Hepatocyte (in vitro differentiated cells): ENCODE measurements at regions not wholly inside any gene's neighbourhood (a gene's known extent, or its start where the extent isn't known, plus 50 kb on each side); places are given as distances from the start of the nearest gene placed in this dataset.

Experiments
- DNase-seq: peaks from one replicate; pipeline ENCODE4 v3.0.0-alpha.2; 2016; ENCODE audit warnings: low spot score
- H2AFZ ChIP-seq: fragments of 200-600 bp; sonication (generic); 2 replicates; pipeline ENCODE4 v1.6.0; 2016; ENCODE audit warnings: antibody characterized with exemption, mild to moderate bottlenecking
- H3K27ac ChIP-seq: fragments of 200-600 bp; sonication (generic); 2 replicates; pipeline ENCODE4 v1.5.1; 2016; ENCODE audit warnings: mild to moderate bottlenecking
- H3K27me3 ChIP-seq: fragments of 200-600 bp; sonication (generic); 2 replicates; pipeline ENCODE4 v1.6.1; 2016
- H3K36me3 ChIP-seq: fragments of 200-600 bp; sonication (generic); replicated peaks from 2 replicates; pipeline ENCODE4 v1.5.1; 2016; ENCODE audit warnings: low read depth; ENCODE audit not compliant: insufficient read depth
- H3K4me1 ChIP-seq: fragments of 200-600 bp; sonication (generic); 2 replicates; pipeline ENCODE4 v1.5.1; 2016; ENCODE audit warnings: mild to moderate bottlenecking, moderate library complexity; ENCODE audit not compliant: insufficient read depth
- H3K4me2 ChIP-seq: fragments of 200-600 bp; sonication (generic); 2 replicates; pipeline ENCODE4 v1.6.0; 2016
- H3K4me3 ChIP-seq: fragments of 200-600 bp; sonication (generic); 2 replicates; pipeline ENCODE4 v1.5.1; 2016; ENCODE audit warnings: mild to moderate bottlenecking
- H3K79me2 ChIP-seq: fragments of 200-600 bp; sonication (generic); 2 replicates; pipeline ENCODE4 v1.6.0; 2017; ENCODE audit warnings: mild to moderate bottlenecking
- H3K9me2 ChIP-seq: fragments of 200-600 bp; sonication (generic); replicated peaks from 2 replicates; pipeline ENCODE4 v1.6.0; 2017; ENCODE audit warnings: mild to moderate bottlenecking; ENCODE audit not compliant: insufficient read depth
- H3K9me3 ChIP-seq: fragments of 200-600 bp; sonication (generic); 2 replicates; pipeline ENCODE4 v1.5.1; 2016; ENCODE audit warnings: low read depth, mild to moderate bottlenecking
- H4K20me1 ChIP-seq: fragments of 200-600 bp; sonication (generic); 2 replicates; pipeline ENCODE4 v1.6.0; 2016; ENCODE audit warnings: mild to moderate bottlenecking; ENCODE audit not compliant: insufficient read depth, poor library complexity, severe bottlenecking
- EZH2 ChIP-seq: fragments of 200-600 bp; sonication (generic); IDR thresholded peaks from 2 replicates; pipeline ENCODE4 v1.6.1; 2016; ENCODE audit warnings: antibody characterized with exemption, mild to moderate bottlenecking, borderline replicate concordance
- EZH2phosphoT487 ChIP-seq: fragments of 200-600 bp; sonication (generic); IDR thresholded peaks from one replicate; pipeline ENCODE4 v1.6.1; 2018; ENCODE audit warnings: antibody characterized with exemption, mild to moderate bottlenecking, low read depth, moderate library complexity; ENCODE audit not compliant: unreplicated experiment, severe bottlenecking
- WGBS: methylation state at CpG from one replicate; pipeline ENCODE4 v1.1.6; 2016; ENCODE audit warnings: low lambda C conversion rate; ENCODE audit errors: missing lambda C conversion rate; 5-methylcytosine and 5-hydroxymethylcytosine counted together
- TF ChIP-seq, protein P1 (sequence below): fragments of 200-600 bp; sonication (generic); IDR thresholded peaks from 2 replicates; pipeline ENCODE4 v1.5.1; 2016; ENCODE audit warnings: antibody characterized with exemption, mild to moderate bottlenecking; ENCODE audit not compliant: poor library complexity

- H4K20me1 ChIP-seq = no peaks in the 10 kb centered on the region
- H3K4me2 ChIP-seq = no peak overlapping the region
- no peaks in the 10 kb centered on the region for H3K4me1 ChIP-seq
- no peak overlapping the region for H2AFZ ChIP-seq
- H3K9me3 ChIP-seq = no peaks in the 10 kb centered on the region
- H3K27ac ChIP-seq = no peak overlapping the region
- DNase-seq = no peak
- TF ChIP-seq EZH2 = no peak
- TF ChIP-seq, protein P1, sequence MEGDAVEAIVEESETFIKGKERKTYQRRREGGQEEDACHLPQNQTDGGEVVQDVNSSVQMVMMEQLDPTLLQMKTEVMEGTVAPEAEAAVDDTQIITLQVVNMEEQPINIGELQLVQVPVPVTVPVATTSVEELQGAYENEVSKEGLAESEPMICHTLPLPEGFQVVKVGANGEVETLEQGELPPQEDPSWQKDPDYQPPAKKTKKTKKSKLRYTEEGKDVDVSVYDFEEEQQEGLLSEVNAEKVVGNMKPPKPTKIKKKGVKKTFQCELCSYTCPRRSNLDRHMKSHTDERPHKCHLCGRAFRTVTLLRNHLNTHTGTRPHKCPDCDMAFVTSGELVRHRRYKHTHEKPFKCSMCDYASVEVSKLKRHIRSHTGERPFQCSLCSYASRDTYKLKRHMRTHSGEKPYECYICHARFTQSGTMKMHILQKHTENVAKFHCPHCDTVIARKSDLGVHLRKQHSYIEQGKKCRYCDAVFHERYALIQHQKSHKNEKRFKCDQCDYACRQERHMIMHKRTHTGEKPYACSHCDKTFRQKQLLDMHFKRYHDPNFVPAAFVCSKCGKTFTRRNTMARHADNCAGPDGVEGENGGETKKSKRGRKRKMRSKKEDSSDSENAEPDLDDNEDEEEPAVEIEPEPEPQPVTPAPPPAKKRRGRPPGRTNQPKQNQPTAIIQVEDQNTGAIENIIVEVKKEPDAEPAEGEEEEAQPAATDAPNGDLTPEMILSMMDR = no peak
- no peak for TF ChIP-seq EZH2phosphoT487
- H3K79me2 ChIP-seq = no peaks in the 10 kb centered on the region
- H3K9me2 ChIP-seq = no peaks in the 10 kb centered on the region
- H3K4me3 ChIP-seq = no peak overlapping the region
- no peaks in the 10 kb centered on the region for H3K27me3 ChIP-seq
- no peaks in the 10 kb centered on the region for H3K36me3 ChIP-seq
Observed at GRCh38 chr11:23974601-23975000, 522.3 kb upstream of the LUZP2 start.

- Histone ChIP-seq H3K79me2 (no peaks in the 10 kb centered on the region), H3K4me3 (no peak overlapping the region), H3K4me1 (no peaks in the 10 kb centered on the region), H3K27ac (no peak overlapping the region), H3K9me3 (no peaks in the 10 kb centered on the region), H3K4me2 (no peak overlapping the region), H2AFZ (no peak overlapping the region), H3K9me2 (no peaks in the 10 kb centered on the region), H3K27me3 (no peaks in the 10 kb centered on the region), H4K20me1 (no peaks in the 10 kb centered on the region), H3K36me3 (no peaks in the 10 kb centered on the region)
- 83% methylated on average over 1 of the region's 1 CpG for WGBS
- no peak for DNase-seq
- no peak for TF ChIP-seq EZH2phosphoT487
- no peak for TF ChIP-seq EZH2
- TF ChIP-seq, protein P1 = no peak
Observed at GRCh38 chr11:23976426-23976825, 520.4 kb upstream of the LUZP2 start.

GRCh38 chr11:23976841-23977271 lies 520.0 kb upstream of the LUZP2 start:
- Histone ChIP-seq H3K9me2 (no peaks in the 10 kb centered on the region), H3K4me3 (no peak overlapping the region), H3K27ac (no peak overlapping the region), H3K4me2 (no peak overlapping the region), H3K79me2 (no peaks in the 10 kb centered on the region), H3K9me3 (no peaks in the 10 kb centered on the region), H3K4me1 (no peaks in the 10 kb centered on the region), H4K20me1 (no peaks in the 10 kb centered on the region), H2AFZ (no peak overlapping the region), H3K36me3 (no peaks in the 10 kb centered on the region), H3K27me3 (no peaks in the 10 kb centered on the region)
- TF ChIP-seq EZH2phosphoT487 = no peak
- TF ChIP-seq, protein P1 = no peak
- no peak for TF ChIP-seq EZH2
- DNase-seq = no peak

DNA sequence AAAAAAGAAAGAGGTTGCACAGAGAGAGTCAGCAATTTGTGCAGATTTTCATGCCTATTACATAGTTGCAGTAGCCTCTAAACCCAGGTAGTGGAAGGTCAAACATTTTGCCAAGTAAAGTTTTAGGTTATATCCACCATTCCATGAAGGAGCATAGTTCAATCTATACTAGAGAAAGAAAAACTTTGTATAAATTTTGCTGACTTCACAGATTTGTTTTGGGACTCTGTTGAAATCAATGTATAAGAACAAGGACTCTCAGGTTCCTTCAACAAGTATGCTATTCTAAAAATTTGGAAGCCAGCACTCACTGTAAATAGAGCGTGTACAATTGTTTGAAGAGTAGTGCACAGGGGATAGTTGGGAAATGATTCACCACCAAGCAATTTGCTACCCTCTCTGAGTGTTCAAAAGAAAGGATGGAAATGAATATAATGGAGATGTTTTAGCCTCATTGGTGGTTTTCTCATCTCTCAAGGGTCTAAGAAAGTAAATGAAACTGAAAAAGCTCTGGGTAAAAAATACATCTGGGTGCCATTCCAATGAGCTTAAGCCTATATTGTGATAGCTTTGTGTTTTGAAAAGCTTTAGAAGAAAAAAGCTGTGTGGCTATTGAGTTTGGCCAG lies 508.4 kb upstream of the LUZP2 start:
- TF ChIP-seq, protein P1 = no peak
- TF ChIP-seq EZH2phosphoT487 (no peak), EZH2 (no peak)
- Histone ChIP-seq H3K36me3 (no peaks in the 10 kb centered on the region), H3K27ac (no peak overlapping the region), H2AFZ (no peak overlapping the region), H3K9me2 (no peaks in the 10 kb centered on the region), H3K4me3 (no peak overlapping the region), H3K27me3 (no peaks in the 10 kb centered on the region), H4K20me1 (no peaks in the 10 kb centered on the region), H3K9me3 (no peaks in the 10 kb centered on the region), H3K79me2 (no peaks in the 10 kb centered on the region), H3K4me1 (no peaks in the 10 kb centered on the region), H3K4me2 (no peak overlapping the region)
- WGBS = 64% methylated on average over 1 of the region's 1 CpG
- DNase-seq = no peak
